ENCODE measurements at regions not wholly inside any gene's neighbourhood (a gene's known extent, or its start where the extent isn't known, plus 50 kb on each side); places are given as distances from the start of the nearest gene placed in this dataset.

DNA sequence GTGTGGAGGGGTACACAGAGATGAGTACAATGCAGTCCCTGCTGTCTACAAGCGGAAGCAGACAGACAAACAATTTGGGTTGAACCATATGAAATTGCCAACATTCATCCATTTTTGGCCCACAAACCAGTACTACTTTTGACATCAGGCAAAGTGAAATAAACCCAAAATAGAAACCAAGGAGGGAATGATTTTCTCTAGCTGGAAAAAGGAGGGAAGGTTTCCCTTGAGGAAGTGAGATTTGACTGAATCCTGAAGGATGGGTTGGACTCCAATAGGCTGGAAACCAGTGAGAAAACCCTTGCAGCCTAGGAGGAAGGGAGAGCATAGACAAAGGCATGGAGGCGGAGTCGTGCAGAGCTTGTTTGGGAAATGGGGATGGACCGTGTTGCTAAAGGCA is 63.5 kb upstream of the PJA1 start:
- no peak for DNase-seq

DNA sequence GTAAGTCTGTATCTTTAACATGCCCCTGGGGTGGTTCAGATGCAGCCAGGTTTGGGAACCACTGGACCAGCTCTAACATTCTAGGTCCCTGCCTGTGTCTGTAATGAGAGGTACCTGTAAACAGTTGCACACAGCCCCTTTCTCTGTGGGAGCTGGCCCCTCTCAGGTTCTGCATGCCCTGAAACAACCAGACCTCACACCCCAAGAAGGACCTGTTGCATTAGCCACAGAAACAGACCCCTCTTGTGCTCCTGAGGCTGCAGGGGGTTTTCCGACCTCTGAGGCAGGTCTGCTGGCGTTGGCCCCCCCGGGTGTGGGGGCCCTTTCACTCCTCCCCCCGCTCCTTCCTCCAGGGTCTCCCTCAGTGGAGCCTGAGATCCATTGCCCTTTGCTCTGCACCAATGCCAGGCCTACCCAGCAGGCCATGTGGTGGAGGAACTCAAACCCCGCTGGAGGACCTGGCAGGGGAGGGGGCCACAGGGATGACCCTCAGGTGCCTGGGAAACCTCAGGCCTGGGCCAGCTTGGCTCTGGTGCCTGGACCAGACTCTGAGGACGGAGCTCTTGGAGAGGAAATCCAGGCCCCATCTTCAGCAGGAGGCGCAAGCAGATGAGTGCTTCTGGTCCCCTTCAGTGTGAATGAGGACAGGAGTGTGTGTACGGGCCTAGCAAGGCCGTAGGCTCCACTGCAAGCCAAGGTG is 61.4 kb upstream of the PJA1 start:
- no peak for DNase-seq

DNA sequence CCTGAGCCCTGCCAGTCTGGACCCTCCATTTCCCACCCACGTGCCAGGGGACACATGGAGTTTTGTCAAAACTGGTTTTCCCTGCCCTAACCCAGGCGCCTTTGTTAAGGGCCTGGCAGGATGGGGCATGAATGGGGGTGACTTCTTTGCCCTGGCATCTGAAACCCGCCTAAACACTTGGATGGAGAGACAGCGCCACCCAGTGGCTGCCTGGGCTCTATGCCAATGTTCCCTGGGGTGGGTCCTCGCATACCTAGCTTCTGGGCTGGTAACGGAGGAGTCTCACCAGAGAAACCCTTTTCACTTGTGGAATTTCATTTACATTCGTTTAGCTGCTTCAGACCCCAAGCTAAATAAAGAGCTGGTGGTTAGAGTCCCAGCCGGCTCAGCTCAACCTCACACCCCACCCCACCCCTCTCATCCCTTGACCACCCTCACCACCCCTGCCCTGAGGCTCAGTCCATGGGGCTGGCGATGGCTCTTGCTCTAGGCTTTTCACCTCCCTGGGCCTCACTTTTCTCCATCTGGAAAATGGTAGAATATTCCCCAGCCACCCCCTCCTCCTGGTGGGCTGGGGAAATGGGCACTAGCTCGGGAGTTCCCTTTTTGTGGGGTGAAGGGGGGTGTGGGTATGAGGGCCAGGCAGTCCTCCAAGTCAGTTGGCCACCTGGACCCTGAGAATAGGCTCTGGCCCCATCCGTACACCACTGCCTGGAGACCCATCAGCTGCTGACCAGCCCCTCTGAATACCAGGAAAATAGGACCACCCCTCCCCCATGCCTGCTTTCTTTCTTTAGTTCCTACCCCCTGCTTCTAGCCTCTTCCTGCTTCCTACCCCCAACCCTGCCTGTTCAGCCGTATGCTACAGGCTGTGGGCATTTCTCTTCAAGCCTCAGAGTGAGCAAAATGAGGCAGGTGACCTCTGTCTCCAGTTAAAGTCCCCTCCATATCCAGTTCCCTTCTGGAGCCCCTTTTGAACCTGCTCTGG is 57.1 kb upstream of the PJA1 start:
- peak; percentile 56 for DNase-seq

DNA sequence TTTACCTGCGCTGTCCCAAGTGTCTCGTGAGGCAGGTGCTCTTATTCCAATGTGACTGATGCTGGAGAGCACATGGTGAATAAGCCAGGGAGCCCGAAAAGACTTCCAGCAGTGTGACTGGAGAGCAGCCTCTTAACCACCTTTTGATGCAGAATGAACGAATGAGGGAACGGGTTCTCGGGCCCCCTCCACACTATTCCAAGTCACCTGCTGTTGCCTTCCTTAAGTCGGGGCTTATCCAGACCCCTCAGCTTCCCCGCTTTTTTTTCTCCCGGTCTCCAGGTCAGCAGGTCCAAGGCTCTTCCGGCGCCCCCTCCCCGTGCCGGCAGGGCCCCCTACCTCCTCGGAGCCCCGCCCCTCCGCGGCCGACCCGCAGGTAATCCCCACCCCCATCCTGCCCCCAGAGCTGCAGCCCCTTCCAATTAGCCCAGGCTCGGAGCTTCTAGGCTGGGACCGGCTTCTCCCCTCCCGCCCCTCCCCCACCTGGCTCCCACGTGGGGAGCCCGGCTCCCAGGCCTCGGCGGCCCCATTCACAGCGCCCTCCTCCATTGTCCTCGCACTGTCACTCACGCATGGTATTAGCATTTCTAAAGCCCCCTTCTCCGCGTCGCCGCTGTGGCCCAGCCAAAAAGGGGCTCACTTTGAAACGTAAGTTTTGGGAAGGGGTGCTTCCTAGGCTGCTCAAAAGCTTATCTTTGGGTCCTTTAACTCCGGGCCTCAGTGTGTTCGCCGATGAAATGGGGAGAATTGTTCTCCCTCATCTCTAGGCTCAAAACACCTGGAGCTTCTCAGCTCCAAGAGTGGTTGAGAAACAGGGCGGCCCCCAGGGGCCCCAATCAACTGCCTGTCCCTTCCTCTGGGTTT is 56.2 kb upstream of the PJA1 start:
- DNase-seq: no peak

DNA sequence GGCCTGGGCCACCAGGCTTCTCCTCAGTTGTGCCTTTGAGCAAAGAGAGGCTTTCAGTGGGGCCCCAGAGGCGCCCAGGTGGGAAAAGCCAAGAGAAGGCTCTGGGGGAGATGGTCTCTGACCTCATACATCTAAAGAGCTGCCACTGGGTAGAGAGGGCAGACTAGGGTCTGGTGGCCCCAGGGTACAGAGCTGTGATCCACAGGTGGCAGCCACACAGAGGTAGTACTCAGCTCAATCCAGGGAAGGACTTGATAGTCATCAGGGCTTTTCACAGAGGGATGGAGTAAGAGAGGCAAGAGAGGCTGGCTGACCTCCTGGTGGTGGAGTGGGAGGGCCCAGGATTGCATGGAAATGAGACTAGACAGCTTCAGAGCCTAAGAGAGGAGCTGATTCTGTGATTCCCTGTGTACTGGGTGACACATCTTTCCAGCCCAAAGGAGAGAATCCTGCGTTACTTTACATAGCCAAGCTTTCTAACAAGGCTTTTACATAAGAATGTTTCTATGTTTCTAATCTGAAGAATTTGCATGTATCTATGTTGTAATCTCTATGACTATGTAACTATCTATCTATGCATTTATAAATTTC is 53.2 kb upstream of the PJA1 start:
- no peak for DNase-seq

DNA sequence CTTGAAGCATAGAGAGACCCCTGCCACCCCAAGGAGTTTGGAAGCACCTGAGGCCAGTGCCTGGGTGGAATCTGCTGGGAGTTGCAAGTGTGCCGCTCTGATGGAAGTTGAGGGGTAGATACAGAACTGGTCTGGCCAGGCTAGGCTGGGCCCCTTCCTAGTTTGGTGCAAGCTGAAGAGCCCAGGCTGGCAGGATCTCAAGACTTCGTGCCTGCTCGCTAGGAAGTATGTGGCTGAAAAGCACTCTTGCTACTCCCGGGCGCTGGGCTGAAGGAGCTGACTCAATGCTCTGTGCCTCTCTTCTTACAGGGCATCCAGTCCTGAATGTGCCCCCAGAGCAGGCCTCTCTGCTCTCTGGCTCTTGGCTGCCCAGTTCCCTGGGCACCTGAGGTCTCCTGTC is 51.7 kb upstream of the PJA1 start:
- no peak for DNase-seq

DNA sequence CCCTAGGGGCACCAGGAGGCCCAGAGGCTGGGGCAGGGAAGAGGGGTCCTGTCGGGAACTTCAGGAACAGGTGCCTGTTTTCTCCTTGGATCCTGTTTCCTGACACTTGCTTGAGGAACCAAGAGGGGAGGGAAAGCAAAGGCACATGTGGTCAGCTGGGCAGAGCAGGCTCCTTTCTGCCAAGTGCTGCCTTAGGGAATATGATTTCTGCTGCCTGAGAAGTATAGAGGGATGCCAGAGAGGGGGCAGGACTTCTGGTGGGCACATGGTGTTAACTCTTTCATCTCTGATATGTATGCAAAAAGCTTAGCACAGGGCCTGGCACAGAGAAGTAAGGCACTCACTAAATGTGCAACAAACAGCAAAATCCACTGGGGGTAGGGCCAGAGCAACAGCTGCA is 51.2 kb upstream of the PJA1 start:
- no peak for DNase-seq

DNA sequence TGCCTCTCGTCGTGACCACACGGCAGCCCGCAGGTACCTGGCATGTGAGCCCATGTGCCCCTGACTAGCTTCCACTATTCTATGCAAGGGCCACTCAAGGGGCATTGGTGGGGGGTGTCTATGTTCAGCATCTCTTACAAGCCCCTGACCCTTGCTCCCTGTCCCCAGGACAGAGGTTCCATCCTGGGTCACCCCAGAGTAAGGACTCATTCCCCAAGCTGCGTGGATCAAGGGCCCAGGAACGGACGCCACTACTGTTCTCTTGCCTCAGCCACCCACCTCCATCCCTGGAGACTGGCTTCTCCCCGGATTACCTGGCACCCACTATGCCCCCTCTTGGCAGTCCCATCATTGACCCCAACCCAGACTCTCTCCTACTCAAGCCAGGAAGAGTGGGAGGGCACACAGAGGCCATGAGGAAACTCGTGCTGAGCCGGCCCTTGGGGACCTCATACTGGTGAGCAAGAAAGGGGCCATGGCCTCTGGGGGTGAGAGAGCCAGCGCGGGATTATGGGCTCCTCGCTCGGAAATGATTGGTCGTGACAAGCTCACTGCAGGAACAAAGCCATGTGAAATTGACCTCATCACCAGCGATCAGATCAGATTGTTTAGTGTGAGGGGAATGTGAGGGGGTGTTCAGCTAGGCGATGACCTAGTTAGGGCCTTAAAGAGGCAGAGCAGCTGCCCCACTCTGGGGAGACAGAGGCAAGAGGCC is 50.1 kb upstream of the PJA1 start:
- DNase-seq: no peak
